ENCODE measurements at regions not wholly inside any gene's neighbourhood (a gene's known extent, or its start where the extent isn't known, plus 50 kb on each side); places are given as distances from the start of the nearest gene placed in this dataset.
"Not testable (repeated sequence)": the region's sequence is repeated elsewhere in the genome, so short reads cannot be mapped to it uniquely, and the experiment has no call there.

- H4K20me1 ChIP-seq (ENCODE audit: low read depth, low read length): no peaks in the 10 kb centered on the region
- no peaks in the 10 kb centered on the region for H3K36me3 ChIP-seq (ENCODE audit: low read length)
- no peaks in the 10 kb centered on the region for H3K27me3 ChIP-seq (ENCODE audit: low read length)
- no peak overlapping the region for H3K4me3 ChIP-seq (ENCODE audit: insufficient read depth, low read length, poor library complexity, severe bottlenecking)
- H3K9ac ChIP-seq (ENCODE audit: low read length): no peak overlapping the region
- no peak overlapping the region for H2AFZ ChIP-seq (ENCODE audit: low read depth, low read length, severe bottlenecking)
- no peaks in the 10 kb centered on the region for H3F3A ChIP-seq (ENCODE audit: insufficient read depth)
- H3K79me2 ChIP-seq (ENCODE audit: insufficient read depth, low read length): no peaks in the 10 kb centered on the region
- TF ChIP-seq CTCF (IDR thresholded peaks at IDR 0.05; ENCODE audit: insufficient read depth, low read length, poor library complexity, severe bottlenecking) (no peak), EZH2phosphoT487 (conservative IDR thresholded peaks at IDR 0.05; ENCODE audit: low read length) (no peak)
- H3K4me2 ChIP-seq (ENCODE audit: low read depth, low read length, poor library complexity, severe bottlenecking): no peak overlapping the region
- H3K27ac ChIP-seq (ENCODE audit: low read depth, low read length): no peak overlapping the region
- H3K9me3 ChIP-seq (ENCODE audit: insufficient read depth, low read length): no peaks in the 10 kb centered on the region
- H3K9me2 ChIP-seq (replicated peaks; ENCODE audit: insufficient read depth, low read length): no peaks in the 10 kb centered on the region
Measured at GRCh38 chr20:22729616-22730236, 145.4 kb upstream of the FOXA2 start.

- Histone ChIP-seq H3K4me3 (ENCODE audit: insufficient read depth, low read length, poor library complexity, severe bottlenecking) (no peak overlapping the region), H3K4me2 (ENCODE audit: low read depth, low read length, poor library complexity, severe bottlenecking) (no peak overlapping the region), H3F3A (ENCODE audit: insufficient read depth) (no peaks in the 10 kb centered on the region), H3K9me3 (ENCODE audit: insufficient read depth, low read length) (no peaks in the 10 kb centered on the region), H4K20me1 (ENCODE audit: low read depth, low read length) (no peaks in the 10 kb centered on the region), H3K27me3 (ENCODE audit: low read length) (no peaks in the 10 kb centered on the region), H3K79me2 (ENCODE audit: insufficient read depth, low read length) (no peaks in the 10 kb centered on the region), H3K9ac (ENCODE audit: low read length) (no peak overlapping the region), H3K36me3 (ENCODE audit: low read length) (no peaks in the 10 kb centered on the region), H3K9me2 (replicated peaks; ENCODE audit: insufficient read depth, low read length) (no peaks in the 10 kb centered on the region), H3K27ac (ENCODE audit: low read depth, low read length) (no peak overlapping the region), H2AFZ (ENCODE audit: low read depth, low read length, severe bottlenecking) (no peak overlapping the region)
- TF ChIP-seq EZH2phosphoT487 (conservative IDR thresholded peaks at IDR 0.05; ENCODE audit: low read length): no peak
- TF ChIP-seq CTCF (IDR thresholded peaks at IDR 0.05; ENCODE audit: insufficient read depth, low read length, poor library complexity, severe bottlenecking): no peak
Measured at GRCh38 chr20:22732751-22733150, 148.4 kb upstream of the FOXA2 start.

DNA sequence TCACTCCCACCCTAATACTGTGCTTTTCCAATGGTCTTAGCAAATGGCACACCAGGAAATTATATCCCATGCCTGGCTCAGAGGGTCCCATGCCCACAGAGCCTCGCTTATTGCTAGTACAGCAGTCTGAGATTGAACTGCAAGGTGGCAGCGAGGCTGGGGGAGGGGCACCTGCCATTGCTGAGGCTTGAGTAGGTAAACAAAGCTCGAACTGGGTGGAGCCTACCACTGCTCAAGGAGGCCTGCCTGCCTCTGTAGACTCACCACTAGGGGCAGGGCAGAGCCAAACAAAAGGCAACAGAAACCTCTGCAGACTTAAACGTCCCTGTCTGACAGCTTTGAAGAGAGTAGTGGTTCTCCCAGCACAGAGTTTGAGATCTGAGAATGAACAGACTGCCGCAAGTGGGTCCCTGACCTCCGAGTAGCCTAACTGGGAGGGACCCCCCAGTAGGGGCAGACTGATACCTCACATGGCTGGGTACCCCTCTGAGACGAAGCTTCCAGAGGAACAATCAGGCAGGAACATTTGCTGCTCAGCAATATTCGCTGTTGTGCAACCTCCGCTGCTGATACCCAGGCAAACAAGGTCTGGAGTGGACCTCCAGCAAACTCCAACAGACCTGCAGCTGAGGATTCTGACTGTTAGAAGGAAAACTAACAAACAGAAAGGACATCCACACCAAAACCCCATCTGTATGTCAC is 150.7 kb upstream of the FOXA2 start:
- not testable (repeated sequence) for H4K20me1 ChIP-seq (ENCODE audit: low read depth, low read length); H3K9me2 ChIP-seq (replicated peaks; ENCODE audit: insufficient read depth, low read length); H3K9ac ChIP-seq (ENCODE audit: low read length); H3K27ac ChIP-seq (ENCODE audit: low read depth, low read length); H3K4me3 ChIP-seq (ENCODE audit: insufficient read depth, low read length, poor library complexity, severe bottlenecking); H2AFZ ChIP-seq (ENCODE audit: low read depth, low read length, severe bottlenecking); H3K27me3 ChIP-seq (ENCODE audit: low read length); H3K36me3 ChIP-seq (ENCODE audit: low read length); H3K9me3 ChIP-seq (ENCODE audit: insufficient read depth, low read length); H3F3A ChIP-seq (ENCODE audit: insufficient read depth); H3K4me2 ChIP-seq (ENCODE audit: low read depth, low read length, poor library complexity, severe bottlenecking); H3K79me2 ChIP-seq (ENCODE audit: insufficient read depth, low read length)

GRCh38 chr20:22740829-22741228 is 156.5 kb upstream of the FOXA2 start:
- Histone ChIP-seq H3K4me2 (ENCODE audit: low read depth, low read length, poor library complexity, severe bottlenecking) (no peak overlapping the region), H3K4me3 (ENCODE audit: insufficient read depth, low read length, poor library complexity, severe bottlenecking) (no peak overlapping the region), H3K27me3 (ENCODE audit: low read length) (no peaks in the 10 kb centered on the region), H3K9me2 (replicated peaks; ENCODE audit: insufficient read depth, low read length) (no peaks in the 10 kb centered on the region), H3K27ac (ENCODE audit: low read depth, low read length) (no peak overlapping the region), H4K20me1 (ENCODE audit: low read depth, low read length) (no peaks in the 10 kb centered on the region), H3K79me2 (ENCODE audit: insufficient read depth, low read length) (no peaks in the 10 kb centered on the region), H3F3A (ENCODE audit: insufficient read depth) (no peaks in the 10 kb centered on the region), H2AFZ (ENCODE audit: low read depth, low read length, severe bottlenecking) (no peak overlapping the region), H3K36me3 (ENCODE audit: low read length) (no peaks in the 10 kb centered on the region), H3K9ac (ENCODE audit: low read length) (no peak overlapping the region), H3K9me3 (ENCODE audit: insufficient read depth, low read length) (no peaks in the 10 kb centered on the region)
- TF ChIP-seq EZH2phosphoT487 (conservative IDR thresholded peaks at IDR 0.05; ENCODE audit: low read length): no peak
- no peak for TF ChIP-seq CTCF (IDR thresholded peaks at IDR 0.05; ENCODE audit: insufficient read depth, low read length, poor library complexity, severe bottlenecking)

All from SU-DHL-6 (cell line).